ENCODE measurements at regions not wholly inside any gene's neighbourhood (a gene's known extent, or its start where the extent isn't known, plus 50 kb on each side); places are given as distances from the start of the nearest gene placed in this dataset.

- Mint-ChIP-seq H3K27ac (no peak overlapping the region), H3K36me3 (peaks cover 2% of the 10 kb centered on the region), H3K9me3 (no peaks in the 10 kb centered on the region), H3K4me3 (no peak overlapping the region), H3K4me1 (peaks cover 4 to 10% (median 9%) of the 10 kb centered on the region in 3 donors), H3K27me3 (no peaks in the 10 kb centered on the region)
Observed at GRCh38 chr6:3990692-3991491, 88.0 kb downstream of the FAM217A start.

GRCh38 chr6:3991941-3992340 lies 87.0 kb downstream of the FAM217A start:
- H3K9me3 Mint-ChIP-seq: no peaks in the 10 kb centered on the region
- peaks cover 4 to 12% (median 7%) of the 10 kb centered on the region in 3 donors for H3K4me1 Mint-ChIP-seq
- H3K27ac Mint-ChIP-seq: no peak overlapping the region
- H3K27me3 Mint-ChIP-seq: no peaks in the 10 kb centered on the region
- peaks cover 2% of the 10 kb centered on the region for H3K36me3 Mint-ChIP-seq
- no peak overlapping the region for H3K4me3 Mint-ChIP-seq

GRCh38 chr6:3996349-3996748 lies 82.6 kb downstream of the FAM217A start:
- peaks cover 2% of the 10 kb centered on the region for H3K36me3 Mint-ChIP-seq
- no peak overlapping the region for H3K4me3 Mint-ChIP-seq
- H3K9me3 Mint-ChIP-seq: no peaks in the 10 kb centered on the region
- H3K27ac Mint-ChIP-seq: no peak overlapping the region
- peaks cover 0 to 9% (median 5%) of the 10 kb centered on the region in 3 donors for H3K4me1 Mint-ChIP-seq
- H3K27me3 Mint-ChIP-seq: no peaks in the 10 kb centered on the region

GRCh38 chr6:3997177-3997770 lies 81.7 kb downstream of the FAM217A start:
- no peak overlapping the region for H3K4me3 Mint-ChIP-seq
- H3K27me3 Mint-ChIP-seq: no peaks in the 10 kb centered on the region
- H3K27ac Mint-ChIP-seq: no peak overlapping the region
- peaks cover 2% of the 10 kb centered on the region for H3K36me3 Mint-ChIP-seq
- H3K4me1 Mint-ChIP-seq: peaks cover 0 to 7% (median 3%) of the 10 kb centered on the region in 3 donors
- H3K9me3 Mint-ChIP-seq: no peaks in the 10 kb centered on the region

- no peak overlapping the region for H3K4me3 Mint-ChIP-seq
- H3K4me1 Mint-ChIP-seq: peaks cover 3 to 9% (median 6%) of the 10 kb centered on the region in 3 donors
- no peak overlapping the region for H3K27ac Mint-ChIP-seq
- H3K9me3 Mint-ChIP-seq: no peaks in the 10 kb centered on the region
- H3K36me3 Mint-ChIP-seq: peaks cover 2% of the 10 kb centered on the region
- H3K27me3 Mint-ChIP-seq: no peaks in the 10 kb centered on the region
Observed at GRCh38 chr6:3999800-4000661, 78.9 kb downstream of the FAM217A start.

GRCh38 chr6:4004249-4004648 lies 74.7 kb downstream of the FAM217A start:
- H3K4me1 Mint-ChIP-seq: peaks cover 5 to 12% (median 9%) of the 10 kb centered on the region in 3 donors
- peaks cover 2% of the 10 kb centered on the region for H3K36me3 Mint-ChIP-seq
- no peaks in the 10 kb centered on the region for H3K9me3 Mint-ChIP-seq
- no peak overlapping the region for H3K4me3 Mint-ChIP-seq
- H3K27ac Mint-ChIP-seq: no peak overlapping the region
- H3K27me3 Mint-ChIP-seq: no peaks in the 10 kb centered on the region

GRCh38 chr6:4008324-4009047 lies 70.5 kb downstream of the FAM217A start:
- H3K9me3 Mint-ChIP-seq: no peaks in the 10 kb centered on the region
- no peak overlapping the region for H3K27ac Mint-ChIP-seq
- H3K36me3 Mint-ChIP-seq: peaks cover 6% of the 10 kb centered on the region
- no peak overlapping the region for H3K4me3 Mint-ChIP-seq
- peaks cover 22 to 40% (median 25%) of the 10 kb centered on the region in 3 donors for H3K4me1 Mint-ChIP-seq
- H3K27me3 Mint-ChIP-seq: peaks cover 2% of the 10 kb centered on the region

- no peaks in the 10 kb centered on the region for H3K9me3 Mint-ChIP-seq
- H3K4me3 Mint-ChIP-seq: no peak overlapping the region
- no peak overlapping the region for H3K27ac Mint-ChIP-seq
- H3K36me3 Mint-ChIP-seq: peaks cover 6% of the 10 kb centered on the region
- H3K4me1 Mint-ChIP-seq: peaks cover 23 to 40% (median 24%) of the 10 kb centered on the region in 3 donors
- peaks cover 2% of the 10 kb centered on the region for H3K27me3 Mint-ChIP-seq
Observed at GRCh38 chr6:4009486-4009885, 69.5 kb downstream of the FAM217A start.

GRCh38 chr6:4010048-4010447 lies 68.9 kb downstream of the FAM217A start:
- Mint-ChIP-seq H3K4me3 (no peak overlapping the region), H3K4me1 (peaks cover 25 to 43% (median 26%) of the 10 kb centered on the region in 3 donors), H3K27ac (no peak overlapping the region), H3K27me3 (peaks cover 2% of the 10 kb centered on the region), H3K36me3 (peaks cover 8% of the 10 kb centered on the region), H3K9me3 (no peaks in the 10 kb centered on the region)

- no peak overlapping the region for H3K27ac Mint-ChIP-seq
- peaks cover 9% of the 10 kb centered on the region for H3K36me3 Mint-ChIP-seq
- H3K9me3 Mint-ChIP-seq: no peaks in the 10 kb centered on the region
- H3K4me1 Mint-ChIP-seq: peaks cover 30 to 47% (median 30%) of the 10 kb centered on the region in 3 donors
- H3K4me3 Mint-ChIP-seq: peak overlapping the region in 2 of 4 donors; percentile 23 to 78
- H3K27me3 Mint-ChIP-seq: peaks cover 2% of the 10 kb centered on the region
Observed at GRCh38 chr6:4010689-4011090, 68.2 kb downstream of the FAM217A start.

- Mint-ChIP-seq H3K27me3 (peaks cover 2% of the 10 kb centered on the region), H3K4me3 (peak overlapping the region in 1 of 4 donors; percentile 18), H3K27ac (peak overlapping the region in 1 of 3 donors; percentile 25), H3K36me3 (peaks cover 9% of the 10 kb centered on the region), H3K4me1 (peaks cover 38 to 58% (median 45%) of the 10 kb centered on the region in 3 donors), H3K9me3 (no peaks in the 10 kb centered on the region)
Observed at GRCh38 chr6:4012826-4013225, 66.1 kb downstream of the FAM217A start.

- peaks cover 9% of the 10 kb centered on the region for H3K36me3 Mint-ChIP-seq
- H3K4me1 Mint-ChIP-seq: peaks cover 42 to 66% (median 51%) of the 10 kb centered on the region in 3 donors
- peaks cover 0 to 2% (median 0%) of the 10 kb centered on the region in 3 donors for H3K9me3 Mint-ChIP-seq
- H3K4me3 Mint-ChIP-seq: peak overlapping the region; percentile 94 to 98 (median 96)
- no peaks in the 10 kb centered on the region for H3K27me3 Mint-ChIP-seq
- H3K27ac Mint-ChIP-seq: peak overlapping the region; percentile 93 to 99 (median 99)
Observed at GRCh38 chr6:4017058-4017739, 61.7 kb downstream of the FAM217A start.

GRCh38 chr6:4017834-4018170 lies 61.1 kb downstream of the FAM217A start:
- H3K36me3 Mint-ChIP-seq: peaks cover 8% of the 10 kb centered on the region
- H3K9me3 Mint-ChIP-seq: peaks cover 0 to 2% (median 0%) of the 10 kb centered on the region in 3 donors
- peak overlapping the region; percentile 93 to 99 (median 99) for H3K27ac Mint-ChIP-seq
- peak overlapping the region; percentile 94 to 98 (median 96) for H3K4me3 Mint-ChIP-seq
- peaks cover 43 to 66% (median 53%) of the 10 kb centered on the region in 3 donors for H3K4me1 Mint-ChIP-seq
- H3K27me3 Mint-ChIP-seq: no peaks in the 10 kb centered on the region
